ENCODE measurements at regions not wholly inside any gene's neighbourhood (a gene's known extent, or its start where the extent isn't known, plus 50 kb on each side); places are given as distances from the start of the nearest gene placed in this dataset.
"Not testable (repeated sequence)": the region's sequence is repeated elsewhere in the genome, so short reads cannot be mapped to it uniquely, and the experiment has no call there.

GRCh38 chr20:53817513-53817912 is 223.9 kb upstream of the ZNF217 start:
- not testable (repeated sequence) for TF ChIP-seq EZH2phosphoT487 (conservative IDR thresholded peaks at IDR 0.05; ENCODE audit: low read length); CTCF (IDR thresholded peaks at IDR 0.05; ENCODE audit: insufficient read depth, low read length, poor library complexity, severe bottlenecking)

Data from SU-DHL-6 (cell line).